B cell (primary cell): ENCODE measurements at regions not wholly inside any gene's neighbourhood (a gene's known extent, or its start where the extent isn't known, plus 50 kb on each side); places are given as distances from the start of the nearest gene placed in this dataset.

ENCODE experiments used
- ATAC-seq: fragments of 200-7000 bp; cut with Tn5 transposase; one replicate; pipeline ENCODE4 v1.10.0; 2021; ENCODE audit warnings: low read depth, mild to moderate bottlenecking, moderate number of reproducible peaks, moderate library complexity
- CTCF ChIA-PET: fragments of 350-600 bp; sonication (Branson Sonifier 250); formaldehyde crosslinking; loops from one replicate; lab custom pipeline; 2021; ENCODE audit warnings: antibody characterized with exemption, inconsistent platforms; lab: Charles Lee
- POLR2A ChIA-PET: fragments of 350-600 bp; sonication (Branson Sonifier 250); formaldehyde crosslinking; loops from one replicate; lab custom pipeline; 2021; ENCODE audit warnings: antibody characterized with exemption; lab: Charles Lee
- DNase-seq: peaks from one replicate; pipeline ENCODE4 v3.0.0; 2013
- H2AFZ ChIP-seq: 2 replicates; pipeline ENCODE4 v1.6.1; 2012; ENCODE audit warnings: mild to moderate bottlenecking, low read depth, low read length; ENCODE audit not compliant: insufficient read depth, poor library complexity, severe bottlenecking
- H3K27ac ChIP-seq, 2 donors: 1 replicate in 1 of 2; 2 replicates in 1 of 2; pipeline ENCODE4 v1.5.1; 2012 to 2013; ENCODE audit warnings: low read length in 2 of 2, mild to moderate bottlenecking in 2 of 2, moderate library complexity in 1 of 2
- H3K27me3 ChIP-seq, 4 experiments: fragments of 200-600 bp in 1 of 4; sonication (generic) in 1 of 4; replicated peaks in 1 of 4; 1 replicate in 2 of 4; 2 replicates in 2 of 4; pipeline versions ENCODE4 v1.6.1 to v1.7.0; 2013 to 2016; ENCODE audit warnings: low read length in 3 of 4, mild to moderate bottlenecking in 2 of 4, mixed read lengths in 1 of 4, moderate library complexity in 1 of 4; ENCODE audit not compliant: insufficient read depth in 4 of 4, control insufficient read depth in 3 of 4; ENCODE audit errors: control extremely low read depth in 1 of 4
- H3K36me3 ChIP-seq, 2 experiments: replicated peaks in 1 of 2; 1 replicate in 1 of 2; 2 replicates in 1 of 2; pipeline versions ENCODE4 v1.6.1 to v1.7.1; 2013; ENCODE audit warnings: low read length in 1 of 2; ENCODE audit not compliant: insufficient read depth in 2 of 2, control insufficient read depth in 1 of 2; ENCODE audit errors: control extremely low read depth in 1 of 2, extremely low read depth in 1 of 2
- H3K4me1 ChIP-seq, 2 donors: fragments of 200-600 bp in 1 of 2; sonication (generic) in 1 of 2; 1 replicate in 1 of 2; 2 replicates in 1 of 2; pipeline versions ENCODE4 v1.5.1 to v1.6.1; 2013 to 2017; ENCODE audit warnings: low read length in 2 of 2; ENCODE audit not compliant: control insufficient read depth in 2 of 2, insufficient read depth in 2 of 2
- H3K4me2 ChIP-seq: replicated peaks from 2 replicates; pipeline ENCODE3; 2012; ENCODE audit warnings: mild to moderate bottlenecking, low read depth, low read length; ENCODE audit not compliant: poor library complexity, severe bottlenecking
- H3K4me3 ChIP-seq, 5 experiments: fragments of 200-600 bp in 1 of 5; sonication (generic) in 1 of 5; 1 replicate in 3 of 5; 2 replicates in 2 of 5; pipeline versions ENCODE4 v1.5.1 to v1.7.0; 2011 to 2016; ENCODE audit warnings: low read length in 4 of 5, mild to moderate bottlenecking in 4 of 5, low read depth in 2 of 5, control low read depth in 1 of 5, moderate library complexity in 1 of 5; ENCODE audit not compliant: insufficient read depth in 1 of 5; ENCODE audit errors: control extremely low read depth in 1 of 5, extremely low read depth in 1 of 5
- H3K79me2 ChIP-seq: fragments of 200-600 bp; sonication (generic); one replicate; pipeline ENCODE4 v1.6.0; 2016; ENCODE audit warnings: low read length; ENCODE audit not compliant: control insufficient read depth, insufficient read depth
- H3K9ac ChIP-seq: fragments of 200-600 bp; sonication (generic); 2 replicates; pipeline ENCODE4 v1.6.1; 2017; ENCODE audit warnings: mild to moderate bottlenecking, low read length, moderate library complexity
- H3K9me3 ChIP-seq, 3 donors: one replicate each; pipeline versions ENCODE4 v1.6.1 to v1.7.1; 2013; ENCODE audit warnings: low read length in 2 of 3; ENCODE audit not compliant: control insufficient read depth in 2 of 3, insufficient read depth in 1 of 3; ENCODE audit errors: control extremely low read depth in 1 of 3
- H4K20me1 ChIP-seq: 2 replicates; pipeline ENCODE4 v1.6.0; 2012; ENCODE audit warnings: mild to moderate bottlenecking, low read length; ENCODE audit not compliant: insufficient read depth, control insufficient read depth, poor library complexity, severe bottlenecking
- H3K27ac Mint-ChIP-seq: one replicate; pipeline ENCODE4 v1.8.0; 2021; ENCODE audit warnings: mixed read lengths
- H3K27me3 Mint-ChIP-seq: one replicate; pipeline ENCODE4 v1.8.0; 2021; ENCODE audit warnings: mixed read lengths
- H3K4me1 Mint-ChIP-seq: one replicate; pipeline ENCODE4 v1.8.0; 2021; ENCODE audit warnings: mixed read lengths
- H3K4me3 Mint-ChIP-seq: one replicate; pipeline ENCODE4 v1.8.0; 2021; ENCODE audit warnings: mixed read lengths
- H3K9me3 Mint-ChIP-seq: one replicate; pipeline ENCODE4 v1.8.0; 2022; ENCODE audit warnings: mixed read lengths; ENCODE audit not compliant: insufficient read depth
- EZH2 ChIP-seq: IDR thresholded peaks from 2 replicates; pipeline ENCODE4 v1.6.1; 2012; ENCODE audit warnings: borderline replicate concordance, low read depth, mild to moderate bottlenecking, moderate library complexity, low read length; ENCODE audit not compliant: insufficient read depth, poor library complexity, severe bottlenecking
- WGBS: methylation state at CpG from one replicate; pipeline ENCODE4 v1.1.5; 2013; ENCODE audit warnings: missing lambda C conversion rate; ENCODE audit not compliant: insufficient coverage; 5-methylcytosine and 5-hydroxymethylcytosine counted together
- intact Hi-C: fragments of 100-400 bp; cut with micrococcal nuclease; formaldehyde crosslinking; loops from one replicate; pipeline ENCODE4 v1.10.0; 2022
- TF ChIP-seq, protein P1 (sequence below): fragments of 200-600 bp; IDR thresholded peaks from one replicate; pipeline ENCODE4 v1.8.0; 2022; ENCODE audit warnings: antibody characterized with exemption, mild to moderate bottlenecking

DNA sequence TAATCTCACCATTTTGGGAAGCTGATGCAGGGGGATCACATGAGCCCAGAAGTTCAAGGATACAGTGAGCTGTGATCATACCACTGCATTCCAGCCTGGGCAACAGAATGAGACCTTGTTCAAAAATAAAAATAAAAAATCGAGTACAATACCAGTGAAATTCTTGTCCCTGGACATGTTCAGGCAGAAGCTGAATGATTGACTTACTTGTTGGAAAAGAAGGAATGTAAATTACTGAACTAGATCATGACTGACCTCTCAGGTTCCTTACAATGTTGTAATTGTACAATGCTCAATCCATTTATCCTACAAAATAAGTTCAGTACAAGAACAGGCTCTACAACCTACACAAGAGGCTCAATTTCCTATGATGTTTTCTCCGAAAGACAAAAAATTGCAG, 1010.4 kb downstream of the TLE1 start:
- no peaks in the 10 kb centered on the region for H3K4me1 ChIP-seq
- ATAC-seq (no peak), DNase-seq (no peak)
- no peak overlapping the region for H3K4me3 Mint-ChIP-seq
- no peaks in the 10 kb centered on the region for H3K4me1 Mint-ChIP-seq
- no peaks in the 10 kb centered on the region for H3K79me2 ChIP-seq
- H3K9me3 ChIP-seq, result no peaks in the 10 kb centered on the region
- no peaks in the 10 kb centered on the region for H3K27me3 Mint-ChIP-seq
- H4K20me1 ChIP-seq, result no peaks in the 10 kb centered on the region
- H2AFZ ChIP-seq, result no peak overlapping the region
- H3K4me3 ChIP-seq, result no peak overlapping the region
- no peak overlapping the region for H3K27ac ChIP-seq
- H3K27ac Mint-ChIP-seq, result no peak overlapping the region
- intact Hi-C loops, result no loop called here
- TF ChIP-seq, protein P1, sequence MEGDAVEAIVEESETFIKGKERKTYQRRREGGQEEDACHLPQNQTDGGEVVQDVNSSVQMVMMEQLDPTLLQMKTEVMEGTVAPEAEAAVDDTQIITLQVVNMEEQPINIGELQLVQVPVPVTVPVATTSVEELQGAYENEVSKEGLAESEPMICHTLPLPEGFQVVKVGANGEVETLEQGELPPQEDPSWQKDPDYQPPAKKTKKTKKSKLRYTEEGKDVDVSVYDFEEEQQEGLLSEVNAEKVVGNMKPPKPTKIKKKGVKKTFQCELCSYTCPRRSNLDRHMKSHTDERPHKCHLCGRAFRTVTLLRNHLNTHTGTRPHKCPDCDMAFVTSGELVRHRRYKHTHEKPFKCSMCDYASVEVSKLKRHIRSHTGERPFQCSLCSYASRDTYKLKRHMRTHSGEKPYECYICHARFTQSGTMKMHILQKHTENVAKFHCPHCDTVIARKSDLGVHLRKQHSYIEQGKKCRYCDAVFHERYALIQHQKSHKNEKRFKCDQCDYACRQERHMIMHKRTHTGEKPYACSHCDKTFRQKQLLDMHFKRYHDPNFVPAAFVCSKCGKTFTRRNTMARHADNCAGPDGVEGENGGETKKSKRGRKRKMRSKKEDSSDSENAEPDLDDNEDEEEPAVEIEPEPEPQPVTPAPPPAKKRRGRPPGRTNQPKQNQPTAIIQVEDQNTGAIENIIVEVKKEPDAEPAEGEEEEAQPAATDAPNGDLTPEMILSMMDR, result no peak
- TF ChIP-seq EZH2, result no peak
- CTCF ChIA-PET, result no interaction called here
- peaks cover 2% of the 10 kb centered on the region for H3K9me3 Mint-ChIP-seq
- no peaks in the 10 kb centered on the region for H3K27me3 ChIP-seq
- no peak overlapping the region for H3K9ac ChIP-seq
- H3K36me3 ChIP-seq, result no peaks in the 10 kb centered on the region
- POLR2A ChIA-PET, result no interaction called here
- H3K4me2 ChIP-seq, result no peak overlapping the region
- WGBS, result no CpG with 5 or more reads among the region's 2 CpGs

DNA sequence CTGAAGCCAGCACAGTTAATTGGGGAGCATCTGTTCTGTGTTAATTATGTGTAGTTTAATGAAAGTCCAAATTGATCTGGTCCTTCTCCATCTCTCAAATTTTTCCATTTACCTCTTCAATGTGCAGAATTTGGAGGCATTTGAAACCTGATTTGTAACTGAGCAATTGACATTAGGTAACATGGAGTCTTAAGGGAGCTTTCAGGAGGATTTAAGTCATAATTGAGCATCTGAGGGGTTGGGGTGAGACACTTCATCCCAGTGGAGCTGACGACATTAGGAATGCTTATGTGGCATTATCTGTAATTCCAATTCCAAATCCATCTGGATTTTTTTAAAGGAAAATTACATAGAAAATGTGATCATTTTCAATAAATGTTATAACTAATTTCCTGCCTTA, 1015.9 kb downstream of the TLE1 start:
- Histone ChIP-seq H3K4me1 (no peaks in the 10 kb centered on the region), H3K4me3 (no peak overlapping the region), H3K79me2 (no peaks in the 10 kb centered on the region), H3K36me3 (no peaks in the 10 kb centered on the region), H2AFZ (no peak overlapping the region), H3K27ac (no peak overlapping the region), H4K20me1 (no peaks in the 10 kb centered on the region), H3K27me3 (no peaks in the 10 kb centered on the region), H3K4me2 (no peak overlapping the region), H3K9me3 (peaks cover 0 to 15% (median 2%) of the 10 kb centered on the region in 3 donors), H3K9ac (no peak overlapping the region)
- TF ChIP-seq EZH2, result no peak
- TF ChIP-seq, protein P1, result no peak
- intact Hi-C loops, result no loop called here
- ATAC-seq, result no peak
- no peak overlapping the region for H3K4me3 Mint-ChIP-seq
- no peak for DNase-seq
- POLR2A ChIA-PET, result no interaction called here
- no peaks in the 10 kb centered on the region for H3K4me1 Mint-ChIP-seq
- H3K27me3 Mint-ChIP-seq, result no peaks in the 10 kb centered on the region
- CTCF ChIA-PET, result no interaction called here
- no CpG with 5 or more reads among the region's 1 CpG for whole genome bisulfite sequencing
- H3K9me3 Mint-ChIP-seq, result no peaks in the 10 kb centered on the region
- no peak overlapping the region for H3K27ac Mint-ChIP-seq
